Endothelial cell of umbilical vein (primary cell): ENCODE measurements at regions not wholly inside any gene's neighbourhood (a gene's known extent, or its start where the extent isn't known, plus 50 kb on each side); places are given as distances from the start of the nearest gene placed in this dataset.
"Not testable (repeated sequence)": the region's sequence is repeated elsewhere in the genome, so short reads cannot be mapped to it uniquely, and the experiment has no call there.

ENCODE experiments used
- CTCF ChIP-seq, 2 donors: IDR thresholded peaks; 1 replicate in 1 of 2; 2 replicates in 1 of 2; pipeline ENCODE4 v1.5.1; 2011; ENCODE audit warnings: low read length in 2 of 2, mild to moderate bottlenecking in 2 of 2, moderate library complexity in 2 of 2, control low read depth in 1 of 2, inconsistent platforms in 1 of 2, low read depth in 1 of 2; ENCODE audit not compliant: insufficient read depth in 1 of 2; ENCODE audit errors: extremely low read depth in 1 of 2
- EZH2 ChIP-seq: IDR thresholded peaks from 2 replicates; pipeline ENCODE4 v1.6.1; 2012; ENCODE audit warnings: borderline replicate concordance, low read depth, mild to moderate bottlenecking, moderate library complexity, low read length, inconsistent platforms; ENCODE audit not compliant: severe bottlenecking
- FOS ChIP-seq: IDR thresholded peaks from 2 replicates; pipeline ENCODE4 v1.6.1; 2011; ENCODE audit warnings: mild to moderate bottlenecking, low read length, moderate library complexity, borderline replicate concordance; ENCODE audit not compliant: insufficient read depth
- GATA2 ChIP-seq: IDR thresholded peaks from 2 replicates; pipeline ENCODE4 v1.7.0; 2011; ENCODE audit warnings: low read depth, mild to moderate bottlenecking, moderate library complexity, mixed read lengths, low read length; ENCODE audit not compliant: insufficient read length, insufficient read depth
- MAX ChIP-seq: IDR thresholded peaks from 2 replicates; pipeline ENCODE4 v1.6.1; 2011; ENCODE audit not compliant: insufficient read depth, insufficient read length
- MYC ChIP-seq: IDR thresholded peaks from one replicate; pipeline ENCODE4 v1.6.1; 2011; ENCODE audit warnings: mild to moderate bottlenecking, low read depth, low read length
- POLR2A ChIP-seq: IDR thresholded peaks from 2 replicates; pipeline ENCODE4 v1.6.1; 2012; ENCODE audit warnings: low read depth, mild to moderate bottlenecking, control low read depth, low read length
- POLR2AphosphoS5 ChIP-seq: IDR thresholded peaks from 2 replicates; pipeline ENCODE4 v1.6.1; 2012; ENCODE audit warnings: low read depth, mild to moderate bottlenecking, control low read depth, low read length, moderate library complexity; ENCODE audit not compliant: insufficient read depth

- not testable (repeated sequence) for TF ChIP-seq POLR2A; POLR2AphosphoS5; CTCF (IDR thresholded peaks at IDR 0.05; ENCODE audit: extremely low read depth in 1 of 2, insufficient read depth in 1 of 2, low read depth in 1 of 2, low read length in 2 of 2); EZH2; MAX; MYC; FOS; GATA2
Measured at GRCh38 chr12:89191597-89191996, 160.7 kb downstream of the DUSP6 start.
